Coronary artery (tissue), 2 donors: ENCODE measurements at regions not wholly inside any gene's neighbourhood (a gene's known extent, or its start where the extent isn't known, plus 50 kb on each side); places are given as distances from the start of the nearest gene placed in this dataset.
"Not testable (repeated sequence)": the region's sequence is repeated elsewhere in the genome, so short reads cannot be mapped to it uniquely, and the experiment has no call there.

Experiments
- DNase-seq: peaks from one replicate; pipeline ENCODE4 v3.0.0-alpha.2; 2017; ENCODE audit warnings: low spot score
- H3K27ac ChIP-seq, 2 donors: fragments of 200-600 bp; sonication (generic); one replicate each; pipeline ENCODE4 v1.5.1; 2016 to 2019
- H3K4me3 ChIP-seq: fragments of 200-600 bp; sonication (generic); 2 replicates; pipeline ENCODE4 v1.5.1; 2016; ENCODE audit warnings: mild to moderate bottlenecking, moderate library complexity
- TF ChIP-seq, protein P1 (sequence below): fragments of 200-600 bp; sonication (generic); IDR thresholded peaks from one replicate; pipeline ENCODE4 v1.5.1; 2019; ENCODE audit warnings: antibody characterized with exemption

DNA sequence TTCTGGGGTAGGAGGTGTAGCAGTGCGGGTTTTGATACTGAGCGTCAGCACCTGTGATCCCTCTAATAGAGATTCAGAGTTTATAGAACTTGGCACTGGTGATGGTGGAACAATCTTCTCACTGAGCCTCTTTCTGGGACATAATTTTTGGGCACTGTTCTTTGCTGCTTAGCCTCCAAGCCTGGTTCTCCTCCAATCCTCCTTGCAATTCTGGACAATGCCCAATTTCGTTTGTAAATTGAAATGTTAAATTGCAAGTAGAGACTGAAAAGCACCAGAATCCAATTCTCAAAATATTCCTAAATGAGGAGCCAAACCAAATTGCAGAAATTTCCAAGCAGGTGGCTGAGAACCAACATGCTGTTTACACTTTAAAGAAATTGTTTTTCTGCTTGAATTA lies 149.8 kb upstream of the ABI3BP start:
- no peak overlapping the region for H3K27ac ChIP-seq
- DNase-seq, result no peak
- TF ChIP-seq, protein P1, sequence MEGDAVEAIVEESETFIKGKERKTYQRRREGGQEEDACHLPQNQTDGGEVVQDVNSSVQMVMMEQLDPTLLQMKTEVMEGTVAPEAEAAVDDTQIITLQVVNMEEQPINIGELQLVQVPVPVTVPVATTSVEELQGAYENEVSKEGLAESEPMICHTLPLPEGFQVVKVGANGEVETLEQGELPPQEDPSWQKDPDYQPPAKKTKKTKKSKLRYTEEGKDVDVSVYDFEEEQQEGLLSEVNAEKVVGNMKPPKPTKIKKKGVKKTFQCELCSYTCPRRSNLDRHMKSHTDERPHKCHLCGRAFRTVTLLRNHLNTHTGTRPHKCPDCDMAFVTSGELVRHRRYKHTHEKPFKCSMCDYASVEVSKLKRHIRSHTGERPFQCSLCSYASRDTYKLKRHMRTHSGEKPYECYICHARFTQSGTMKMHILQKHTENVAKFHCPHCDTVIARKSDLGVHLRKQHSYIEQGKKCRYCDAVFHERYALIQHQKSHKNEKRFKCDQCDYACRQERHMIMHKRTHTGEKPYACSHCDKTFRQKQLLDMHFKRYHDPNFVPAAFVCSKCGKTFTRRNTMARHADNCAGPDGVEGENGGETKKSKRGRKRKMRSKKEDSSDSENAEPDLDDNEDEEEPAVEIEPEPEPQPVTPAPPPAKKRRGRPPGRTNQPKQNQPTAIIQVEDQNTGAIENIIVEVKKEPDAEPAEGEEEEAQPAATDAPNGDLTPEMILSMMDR, result no peak
- H3K4me3 ChIP-seq, result no peak overlapping the region

DNA sequence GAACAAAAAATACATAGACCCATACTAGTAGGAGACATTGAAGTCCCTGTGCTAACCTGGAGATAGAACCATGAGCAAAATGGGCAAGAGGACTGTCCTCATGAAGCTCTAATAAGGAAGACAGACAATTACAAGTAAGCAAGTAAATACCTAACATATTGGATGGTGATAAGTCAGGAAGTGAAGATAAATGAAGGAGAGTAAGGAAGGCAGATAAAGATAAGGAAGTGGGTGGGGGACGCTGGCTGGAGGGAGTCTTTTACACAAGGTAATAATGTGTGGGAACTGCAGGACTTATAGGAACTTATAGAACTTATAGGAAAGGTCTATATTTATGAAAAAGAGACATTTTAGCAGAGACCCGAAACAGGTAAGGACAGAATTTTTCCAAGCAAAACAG lies 148.9 kb upstream of the ABI3BP start:
- TF ChIP-seq, protein P1, result no peak
- no peak for DNase-seq
- Histone ChIP-seq H3K27ac (no peak overlapping the region), H3K4me3 (no peak overlapping the region)

DNA sequence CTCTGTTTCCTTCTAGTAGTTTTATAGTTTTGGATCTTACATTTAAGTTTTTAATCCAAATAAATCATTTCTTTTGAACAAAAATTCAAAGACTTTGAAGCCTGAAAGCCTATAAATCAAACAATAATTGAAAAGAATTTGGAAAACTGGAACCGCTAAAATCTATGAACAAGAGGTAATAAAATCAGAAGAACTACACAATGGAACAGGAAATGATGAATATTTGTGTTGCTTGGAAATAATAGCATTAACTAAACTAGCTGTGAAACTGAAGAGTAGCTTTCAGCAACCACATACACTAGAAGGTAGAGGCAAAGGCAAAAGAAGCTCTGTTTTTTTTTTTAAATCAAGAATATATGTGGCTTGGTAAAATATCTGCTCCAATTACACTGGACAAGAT lies 147.9 kb upstream of the ABI3BP start:
- H3K4me3 ChIP-seq, result no peak overlapping the region
- DNase-seq, result no peak
- H3K27ac ChIP-seq, result no peak overlapping the region
- TF ChIP-seq, protein P1, result no peak

DNA sequence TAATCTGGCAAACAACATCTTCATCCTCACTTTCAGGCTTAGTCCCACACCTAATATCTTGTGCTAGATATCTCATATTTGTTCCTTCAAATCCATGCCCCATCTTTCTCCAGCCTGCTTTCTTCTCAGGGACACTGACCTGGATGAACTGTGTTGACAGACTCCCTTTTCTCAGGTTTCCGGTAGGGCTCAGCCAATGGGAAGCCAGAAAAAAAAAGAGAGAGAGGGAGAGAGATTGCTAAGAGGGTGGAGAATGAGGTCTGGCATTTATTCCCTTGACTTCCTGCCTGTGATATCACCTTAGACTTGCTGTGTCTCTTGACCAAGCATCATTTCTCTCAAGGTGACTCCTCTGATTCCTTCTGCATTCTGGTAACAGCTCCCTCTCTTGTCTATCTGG lies 145.6 kb upstream of the ABI3BP start:
- Histone ChIP-seq H3K4me3 (no peak overlapping the region), H3K27ac (no peak overlapping the region)
- no peak for DNase-seq
- TF ChIP-seq, protein P1, result no peak

DNA sequence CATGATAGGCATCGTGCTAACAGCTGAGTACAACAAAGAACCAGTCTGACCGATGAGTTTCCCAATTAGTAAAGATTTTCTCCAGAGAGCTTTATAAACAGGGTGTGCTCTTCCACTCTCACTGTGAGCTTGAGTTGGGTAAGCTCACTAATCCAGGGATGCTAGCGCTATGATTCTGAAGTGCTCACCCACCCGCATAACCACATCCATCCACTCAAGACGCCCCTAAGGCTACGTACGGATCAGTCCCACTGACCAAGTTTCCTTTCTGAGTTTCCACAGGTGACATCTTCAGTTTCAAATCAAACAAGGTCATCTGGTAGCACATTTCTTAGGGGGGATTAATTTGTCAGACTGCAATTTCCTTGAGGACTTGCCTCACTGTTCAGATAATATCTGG lies 141.1 kb upstream of the ABI3BP start:
- no peak overlapping the region for H3K27ac ChIP-seq
- no peak for DNase-seq
- TF ChIP-seq, protein P1, result no peak

DNA sequence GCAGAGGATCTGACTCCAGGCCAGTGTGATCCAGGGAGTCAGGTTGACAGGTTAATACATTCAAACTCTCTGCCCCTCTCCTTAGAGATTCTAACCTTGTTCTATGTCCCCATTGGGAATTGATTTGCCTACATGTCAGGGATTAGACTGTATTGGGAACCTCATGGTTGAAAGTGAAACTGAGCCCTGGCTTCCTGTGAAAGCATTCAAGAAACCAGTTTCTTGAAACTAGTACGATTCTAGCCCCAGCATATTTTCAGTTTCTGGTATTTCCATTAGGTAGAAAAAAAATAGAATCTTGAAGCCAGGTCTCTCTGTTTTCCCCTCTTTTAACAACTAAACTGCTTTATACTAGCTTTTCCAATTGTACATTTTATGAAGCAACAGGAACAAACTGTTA lies 140.4 kb upstream of the ABI3BP start:
- no peak for DNase-seq
- no peak overlapping the region for H3K27ac ChIP-seq
- TF ChIP-seq, protein P1, result no peak
- no peak overlapping the region for H3K4me3 ChIP-seq

More for the DNA sequence above, 141.1 kb upstream of the ABI3BP start:
- no peak overlapping the region for H3K4me3 ChIP-seq

DNA sequence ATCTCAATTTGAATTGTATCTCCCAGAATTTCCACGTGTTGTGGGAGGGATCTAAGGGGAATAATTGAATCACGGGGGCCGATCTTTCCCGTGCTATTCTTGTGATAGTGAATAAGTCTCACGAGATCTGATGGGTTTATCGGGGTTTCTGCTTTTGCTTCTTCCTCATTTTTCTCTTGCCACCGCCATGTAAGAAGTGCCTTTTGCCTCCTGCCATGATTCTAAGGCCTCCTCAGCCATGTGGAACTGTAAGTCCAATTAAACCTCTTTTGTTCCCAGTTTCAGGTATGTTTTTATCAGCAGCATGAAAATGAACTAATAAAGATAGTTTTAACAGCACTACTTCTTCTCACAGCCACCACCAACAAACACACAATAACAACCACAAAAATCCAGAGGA lies 140.0 kb upstream of the ABI3BP start:
- not testable (repeated sequence) for DNase-seq, H3K4me3 ChIP-seq

DNA sequence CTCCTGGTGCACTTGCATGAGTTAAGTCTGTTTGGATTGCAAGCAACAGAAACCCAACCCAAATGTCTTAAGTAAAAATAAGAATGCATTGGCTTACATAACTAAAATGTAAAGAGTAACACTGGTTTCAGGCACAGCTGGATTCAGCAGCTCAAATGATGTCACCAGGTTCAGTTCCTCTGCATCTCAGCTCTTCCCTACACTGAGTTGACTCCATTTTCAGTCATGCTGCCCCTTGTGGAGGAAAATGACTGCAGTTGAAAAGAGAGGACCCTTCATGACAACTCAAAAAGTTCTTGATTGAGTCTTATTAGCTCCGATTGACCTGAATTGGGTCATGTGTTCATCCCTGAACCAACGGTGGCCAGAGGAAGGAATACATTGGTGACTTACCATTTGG lies 138.5 kb upstream of the ABI3BP start:
- no peak for DNase-seq
- Histone ChIP-seq H3K27ac (no peak overlapping the region), H3K4me3 (no peak overlapping the region)
- TF ChIP-seq, protein P1, result no peak

More for the DNA sequence above, 140.0 kb upstream of the ABI3BP start:
- H3K27ac ChIP-seq, result not testable (repeated sequence)
